ENCODE measurements at regions not wholly inside any gene's neighbourhood (a gene's known extent, or its start where the extent isn't known, plus 50 kb on each side); places are given as distances from the start of the nearest gene placed in this dataset.

DNA sequence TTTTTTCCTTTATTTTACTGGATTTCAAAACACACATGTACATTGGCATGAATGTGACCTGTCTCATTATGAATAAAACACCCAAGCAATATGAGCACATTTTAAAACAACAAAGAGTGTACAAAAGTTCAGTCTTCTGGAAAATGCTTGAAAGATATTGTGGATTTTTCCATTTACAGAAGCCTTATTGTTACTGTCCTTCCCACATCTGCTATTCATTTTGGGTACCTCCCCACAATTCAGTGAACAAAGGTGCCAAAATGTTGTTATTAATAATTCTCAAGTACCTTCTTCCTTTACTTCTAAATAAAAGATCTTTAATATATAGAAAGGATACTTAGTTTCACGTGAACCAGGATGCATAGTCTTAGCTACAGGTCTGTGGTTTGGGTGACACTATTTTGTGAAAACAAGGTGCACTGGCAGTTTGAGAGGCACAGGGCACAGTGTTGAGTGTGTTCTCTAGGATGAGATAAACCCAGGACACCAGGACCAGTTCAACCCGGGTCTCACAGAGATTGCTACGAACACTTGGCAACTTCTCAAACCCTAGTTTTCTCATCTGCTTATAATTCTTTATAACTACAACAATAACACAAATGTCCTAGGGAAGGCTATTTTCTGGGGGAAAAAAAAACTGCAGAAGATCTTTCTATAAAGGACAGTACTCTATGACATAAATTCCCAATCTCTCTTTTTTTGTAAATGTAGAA, 84.5 kb upstream of the GALNT5 start:
- Histone ChIP-seq H3K4me2 (ENCODE audit: unreplicated experiment) (peak overlapping the region; percentile 84), H3K27me3 (replicated peaks; ENCODE audit: insufficient read depth) (no peaks in the 10 kb centered on the region), H3K27ac (peak overlapping the region; percentile 91), H3K9ac (peak overlapping the region; percentile 70), H3F3A (ENCODE audit: insufficient read depth) (peaks cover 35% of the 10 kb centered on the region), H2AFZ (peak overlapping the region; percentile 44; the same call in 1 of the 2 replicates), H3K9me2 (ENCODE audit: insufficient read depth) (no peaks in the 10 kb centered on the region), H3K36me3 (ENCODE audit: low read depth) (no peaks in the 10 kb centered on the region), H3K4me3 (peak overlapping the region; percentile 57), H3K4me1 (ENCODE audit: insufficient read depth) (peaks cover 45% of the 10 kb centered on the region), H3K79me2 (ENCODE audit: insufficient read depth) (no peaks in the 10 kb centered on the region), H3K9me3 (ENCODE audit: low read depth) (no peaks in the 10 kb centered on the region), H4K20me1 (ENCODE audit: insufficient read depth) (no peaks in the 10 kb centered on the region)
- WGBS, 2 experiments (ENCODE audit: low coverage in 1 of 2, low lambda C conversion rate in 2 of 2, missing lambda C conversion rate in 2 of 2), result 38% methylated on average over 3 of the region's 3 CpGs
- peak; percentile 46 for DNase-seq
- in situ Hi-C loops (cut with MboI), result no loop called here
- no peak for TF ChIP-seq EZH2 (IDR thresholded peaks at IDR 0.05; ENCODE audit: insufficient read depth, poor library complexity, severe bottlenecking)
- TF ChIP-seq EZH2phosphoT487 (IDR thresholded peaks at IDR 0.05; ENCODE audit: insufficient read depth, low read depth), result no peak

DNA sequence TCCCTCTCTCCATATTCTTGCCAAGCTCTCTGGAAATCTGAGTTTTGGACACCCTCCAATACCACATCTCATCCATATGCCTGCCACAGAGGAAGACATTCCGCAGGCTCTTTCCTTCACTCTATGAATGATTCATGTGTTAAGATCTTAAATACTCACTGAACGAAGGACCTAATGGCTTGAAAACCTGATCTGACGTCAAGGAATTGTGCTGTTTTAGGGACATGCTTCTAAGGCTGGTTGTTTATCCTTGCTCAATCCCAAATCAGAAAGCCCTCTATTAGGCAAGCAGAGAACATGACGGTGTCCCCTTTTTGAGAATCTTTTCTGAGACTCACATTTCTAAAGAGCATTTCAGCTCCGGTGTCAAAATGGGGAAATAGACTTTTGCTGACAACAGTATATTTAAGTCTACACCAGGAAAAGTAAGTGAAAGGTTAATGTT, 83.7 kb upstream of the GALNT5 start:
- TF ChIP-seq EZH2 (IDR thresholded peaks at IDR 0.05; ENCODE audit: insufficient read depth, poor library complexity, severe bottlenecking) (no peak), EZH2phosphoT487 (IDR thresholded peaks at IDR 0.05; ENCODE audit: insufficient read depth, low read depth) (no peak)
- Histone ChIP-seq H2AFZ (peak overlapping the region; percentile 44), H3K4me1 (ENCODE audit: insufficient read depth) (peaks cover 45% of the 10 kb centered on the region), H3K9ac (peak overlapping the region; percentile 70), H3K9me3 (ENCODE audit: low read depth) (no peaks in the 10 kb centered on the region), H3F3A (ENCODE audit: insufficient read depth) (peaks cover 35% of the 10 kb centered on the region), H3K27ac (peak overlapping the region; percentile 91), H3K9me2 (ENCODE audit: insufficient read depth) (no peaks in the 10 kb centered on the region), H3K27me3 (replicated peaks; ENCODE audit: insufficient read depth) (no peaks in the 10 kb centered on the region), H3K4me2 (ENCODE audit: unreplicated experiment) (peak overlapping the region; percentile 84), H3K79me2 (ENCODE audit: insufficient read depth) (no peaks in the 10 kb centered on the region), H4K20me1 (ENCODE audit: insufficient read depth) (no peaks in the 10 kb centered on the region), H3K36me3 (ENCODE audit: low read depth) (no peaks in the 10 kb centered on the region), H3K4me3 (peak overlapping the region; percentile 57)
- in situ Hi-C loops (cut with MboI), result no loop called here
- 2% methylated on average over 5 of the region's 5 CpGs for WGBS, 2 experiments (ENCODE audit: low coverage in 1 of 2, low lambda C conversion rate in 2 of 2, missing lambda C conversion rate in 2 of 2)
- DNase-seq, result peak; percentile 96

DNA sequence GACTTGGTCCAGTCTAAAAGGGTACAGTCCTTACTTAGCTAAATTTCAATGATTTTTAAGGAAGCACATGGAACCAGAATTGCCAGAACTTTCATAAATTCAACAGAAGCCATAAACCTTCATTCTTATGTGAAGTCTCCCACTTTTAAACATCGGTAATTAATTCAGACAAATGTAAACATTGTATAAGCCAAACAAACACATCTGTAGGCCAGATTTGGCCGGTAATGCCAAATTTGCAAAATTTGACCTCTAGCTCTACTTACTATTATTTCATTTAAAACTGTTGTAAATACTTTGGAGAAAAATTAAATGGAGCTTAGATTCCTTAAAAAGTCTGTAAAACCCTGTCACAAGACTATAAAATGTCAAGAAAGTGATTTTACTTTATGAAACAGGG, 83.2 kb upstream of the GALNT5 start:
- Histone ChIP-seq H3K27ac (peak overlapping the region; percentile 91), H3K27me3 (replicated peaks; ENCODE audit: insufficient read depth) (no peaks in the 10 kb centered on the region), H4K20me1 (ENCODE audit: insufficient read depth) (no peaks in the 10 kb centered on the region), H3K9ac (peak overlapping the region; percentile 70), H3K4me3 (peak overlapping the region; percentile 57), H3K9me3 (ENCODE audit: low read depth) (no peaks in the 10 kb centered on the region), H3K4me2 (ENCODE audit: unreplicated experiment) (peak overlapping the region; percentile 84), H3K4me1 (ENCODE audit: insufficient read depth) (peaks cover 45% of the 10 kb centered on the region), H3K79me2 (ENCODE audit: insufficient read depth) (no peaks in the 10 kb centered on the region), H3K36me3 (ENCODE audit: low read depth) (no peaks in the 10 kb centered on the region), H2AFZ (peak overlapping the region; percentile 44), H3F3A (ENCODE audit: insufficient read depth) (peaks cover 35% of the 10 kb centered on the region), H3K9me2 (ENCODE audit: insufficient read depth) (no peaks in the 10 kb centered on the region)
- 48 to 51% methylated on average over 2 of the region's 2 CpGs for WGBS, 2 experiments (ENCODE audit: low coverage in 1 of 2, low lambda C conversion rate in 2 of 2, missing lambda C conversion rate in 2 of 2)
- DNase-seq, result no peak
- TF ChIP-seq EZH2 (IDR thresholded peaks at IDR 0.05; ENCODE audit: insufficient read depth, poor library complexity, severe bottlenecking), result no peak
- in situ Hi-C loops (cut with MboI), result no loop called here

DNA sequence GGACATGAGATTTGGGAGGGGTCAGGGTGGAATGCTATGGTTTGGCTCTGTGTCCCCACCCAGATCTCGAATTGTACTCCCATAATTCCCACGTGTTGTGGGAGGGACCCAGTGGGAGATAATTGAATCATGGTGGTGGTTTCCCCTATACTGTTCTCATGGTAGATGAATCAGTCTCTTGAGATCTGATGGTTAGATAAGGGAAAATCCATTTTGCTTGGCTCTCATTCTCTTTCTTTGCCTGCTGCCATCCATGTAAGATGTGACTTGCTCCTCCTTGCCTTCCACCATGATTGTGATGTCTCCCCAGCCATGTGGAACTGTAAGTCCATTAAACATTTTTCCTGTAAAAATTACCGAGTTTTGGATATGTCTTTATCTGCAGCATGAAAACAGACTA, 80.9 kb upstream of the GALNT5 start:
- in situ Hi-C loops (cut with MboI), result loop anchor here (25.0 kb wide), 1 partner anchor 589 kb away; no protein-coding TSS in a partner anchor

More for the DNA sequence above, 80.9 kb upstream of the GALNT5 start:
- DNase-seq, result no peak
- Histone ChIP-seq H3K9me2 (ENCODE audit: insufficient read depth) (no peaks in the 10 kb centered on the region), H3K36me3 (ENCODE audit: low read depth) (no peaks in the 10 kb centered on the region), H3K4me3 (no peak overlapping the region), H3F3A (ENCODE audit: insufficient read depth) (peaks cover 28% of the 10 kb centered on the region), H3K4me2 (ENCODE audit: unreplicated experiment) (no peak overlapping the region), H3K79me2 (ENCODE audit: insufficient read depth) (no peaks in the 10 kb centered on the region), H3K9me3 (ENCODE audit: low read depth) (no peaks in the 10 kb centered on the region), H2AFZ (no peak overlapping the region), H3K27ac (no peak overlapping the region), H3K4me1 (ENCODE audit: insufficient read depth) (peaks cover 32% of the 10 kb centered on the region), H3K27me3 (replicated peaks; ENCODE audit: insufficient read depth) (no peaks in the 10 kb centered on the region), H3K9ac (no peak overlapping the region), H4K20me1 (ENCODE audit: insufficient read depth) (no peaks in the 10 kb centered on the region)
- no peak for TF ChIP-seq EZH2phosphoT487 (IDR thresholded peaks at IDR 0.05; ENCODE audit: insufficient read depth, low read depth)
- no peak for TF ChIP-seq EZH2 (IDR thresholded peaks at IDR 0.05; ENCODE audit: insufficient read depth, poor library complexity, severe bottlenecking)
- WGBS, 2 experiments (ENCODE audit: low coverage in 1 of 2, low lambda C conversion rate in 2 of 2, missing lambda C conversion rate in 2 of 2), result 67 to 72% methylated on average over 3 of the region's 3 CpGs
